Ishikawa (cell line): ENCODE measurements at regions not wholly inside any gene's neighbourhood (a gene's known extent, or its start where the extent isn't known, plus 50 kb on each side); places are given as distances from the start of the nearest gene placed in this dataset.

ENCODE experiments used
- RAD21 ChIP-seq: IDR thresholded peaks from 2 replicates; pipeline ENCODE4 v1.6.1; 2012; ENCODE audit warnings: low read depth
- REST ChIP-seq: IDR thresholded peaks from 2 replicates; pipeline ENCODE4 v1.6.1; 2012; ENCODE audit warnings: low read depth, mild to moderate bottlenecking
- TAF1 ChIP-seq: IDR thresholded peaks from 2 replicates; pipeline ENCODE4 v1.6.1; 2012; ENCODE audit warnings: low read depth, mild to moderate bottlenecking
- ZBTB7A ChIP-seq: IDR thresholded peaks from 2 replicates; pipeline ENCODE4 v1.6.1; 2012; ENCODE audit warnings: low read depth

- TF ChIP-seq ZBTB7A (no peak), TAF1 (no peak), RAD21 (no peak), REST (no peak)
Measured at GRCh38 chr3:72355168-72355567, 493.1 kb downstream of the SHQ1 start.
